ENCODE measurements at regions not wholly inside any gene's neighbourhood (a gene's known extent, or its start where the extent isn't known, plus 50 kb on each side); places are given as distances from the start of the nearest gene placed in this dataset.

GRCh38 chr15:66832664-66833063, 130.6 kb downstream of the SMAD6 start:
- DNase-seq (ENCODE audit: extremely low read depth, low read depth): no peak

GRCh38 chr15:66833371-66833770, 131.3 kb downstream of the SMAD6 start:
- DNase-seq (ENCODE audit: extremely low read depth, low read depth): no peak

GRCh38 chr15:66833803-66834202, 131.8 kb downstream of the SMAD6 start:
- DNase-seq (ENCODE audit: extremely low read depth, low read depth): no peak

- DNase-seq (ENCODE audit: extremely low read depth, low read depth): no peak
Measured at GRCh38 chr15:66834881-66835878, 133.1 kb downstream of the SMAD6 start.

- no peak for DNase-seq (ENCODE audit: extremely low read depth, low read depth)
Measured at GRCh38 chr15:66836231-66837030, 134.4 kb downstream of the SMAD6 start.

GRCh38 chr15:66838202-66838601, 136.2 kb downstream of the SMAD6 start:
- no peak for DNase-seq (ENCODE audit: extremely low read depth, low read depth)

- DNase-seq (ENCODE audit: extremely low read depth, low read depth): no peak
Measured at GRCh38 chr15:66838671-66839239, 136.7 kb downstream of the SMAD6 start.

GRCh38 chr15:66839506-66840112, 137.6 kb downstream of the SMAD6 start:
- no peak for DNase-seq (ENCODE audit: extremely low read depth, low read depth)

GRCh38 chr15:66840615-66841390, 138.8 kb downstream of the SMAD6 start:
- peak; percentile 66 for DNase-seq (ENCODE audit: extremely low read depth, low read depth)

GRCh38 chr15:66841953-66842681, 140.1 kb downstream of the SMAD6 start:
- DNase-seq (ENCODE audit: extremely low read depth, low read depth): peak; percentile 69

- DNase-seq (ENCODE audit: extremely low read depth, low read depth): peak; percentile 41
Measured at GRCh38 chr15:66842710-66843441, 140.8 kb downstream of the SMAD6 start.

- DNase-seq (ENCODE audit: extremely low read depth, low read depth): no peak
Measured at GRCh38 chr15:66843581-66843980, 141.5 kb downstream of the SMAD6 start.

- DNase-seq (ENCODE audit: extremely low read depth, low read depth): no peak
Measured at GRCh38 chr15:66844041-66844746, 142.2 kb downstream of the SMAD6 start.

GRCh38 chr15:66844747-66845145, 142.7 kb downstream of the SMAD6 start:
- DNase-seq (ENCODE audit: extremely low read depth, low read depth): no peak

- no peak for DNase-seq (ENCODE audit: extremely low read depth, low read depth)
Measured at GRCh38 chr15:66845266-66845785, 143.3 kb downstream of the SMAD6 start.

- no peak for DNase-seq (ENCODE audit: extremely low read depth, low read depth)
Measured at GRCh38 chr15:66846031-66846430, 144.0 kb downstream of the SMAD6 start.

GRCh38 chr15:66846811-66847210, 144.8 kb downstream of the SMAD6 start:
- DNase-seq (ENCODE audit: extremely low read depth, low read depth): no peak

- DNase-seq (ENCODE audit: extremely low read depth, low read depth): no peak
Measured at GRCh38 chr15:66847565-66847991, 145.5 kb downstream of the SMAD6 start.

Measured in NCI-H460 (cell line).